CD4-positive, alpha-beta memory T cell (primary cell): ENCODE measurements at regions not wholly inside any gene's neighbourhood (a gene's known extent, or its start where the extent isn't known, plus 50 kb on each side); places are given as distances from the start of the nearest gene placed in this dataset.

Experiments used
- CTCF ChIA-PET: fragments of 350-600 bp; sonication (Branson Sonifier 250); formaldehyde crosslinking; loops from one replicate; lab custom pipeline; 2021; ENCODE audit warnings: inconsistent platforms; ENCODE audit not compliant: partially characterized antibody; lab: Charles Lee
- POLR2A ChIA-PET: fragments of 350-600 bp; sonication (Branson Sonifier 250); formaldehyde crosslinking; loops from one replicate; lab custom pipeline; 2021; ENCODE audit not compliant: partially characterized antibody; lab: Charles Lee
- DNase-seq, 5 donors: peaks; one replicate each; pipeline versions ENCODE4 v3.0.0 to v3.0.0-alpha.2; 2020 to 2022; ENCODE audit warnings: mixed read lengths in 1 of 5
- H3K27ac ChIP-seq: one replicate; pipeline ENCODE4 v1.7.0; 2013; ENCODE audit warnings: low read depth, low read length
- H3K27me3 ChIP-seq: 2 replicates; pipeline ENCODE4 v1.7.0; 2013; ENCODE audit warnings: mild to moderate bottlenecking, low read length, moderate library complexity; ENCODE audit not compliant: insufficient read depth
- H3K36me3 ChIP-seq: 2 replicates; pipeline ENCODE4 v1.7.0; 2013; ENCODE audit warnings: mild to moderate bottlenecking, low read length, moderate library complexity; ENCODE audit not compliant: insufficient read depth
- H3K4me1 ChIP-seq: 2 replicates; pipeline ENCODE4 v1.7.0; 2013; ENCODE audit warnings: mild to moderate bottlenecking, low read length, moderate library complexity; ENCODE audit not compliant: insufficient read depth
- H3K4me3 ChIP-seq, 2 donors: one replicate each; pipeline ENCODE4 v1.7.0; 2013; ENCODE audit warnings: low read length in 2 of 2, mild to moderate bottlenecking in 1 of 2
- H3K9me3 ChIP-seq, 2 donors: one replicate each; pipeline ENCODE4 v1.7.0; 2013; ENCODE audit warnings: low read length in 2 of 2, control low read depth in 1 of 2; ENCODE audit not compliant: control insufficient read depth in 1 of 2
- H3K27ac Mint-ChIP-seq, 7 donors: one replicate each; pipeline ENCODE4 v1.8.0; 2020 to 2021; ENCODE audit warnings: mixed read lengths in 7 of 7, mild to moderate bottlenecking in 6 of 7, inconsistent platforms in 3 of 7, moderate library complexity in 3 of 7
- H3K27me3 Mint-ChIP-seq, 2 donors: one replicate each; pipeline ENCODE4 v1.8.0; 2020 to 2021; ENCODE audit warnings: mixed read lengths in 2 of 2
- H3K36me3 Mint-ChIP-seq, 2 donors: one replicate each; pipeline ENCODE4 v1.8.0; 2020 to 2021; ENCODE audit warnings: mixed read lengths in 2 of 2, inconsistent platforms in 1 of 2, mild to moderate bottlenecking in 1 of 2
- H3K4me1 Mint-ChIP-seq, 4 donors: one replicate each; pipeline ENCODE4 v1.8.0; 2020 to 2021; ENCODE audit warnings: mixed read lengths in 4 of 4, mild to moderate bottlenecking in 1 of 4
- H3K4me3 Mint-ChIP-seq, 8 donors: one replicate each; pipeline ENCODE4 v1.8.0; 2020 to 2021; ENCODE audit warnings: mixed read lengths in 8 of 8, mild to moderate bottlenecking in 7 of 8, moderate library complexity in 6 of 8, inconsistent platforms in 3 of 8
- H3K9me3 Mint-ChIP-seq, 8 donors: one replicate each; pipeline ENCODE4 v1.8.0; 2020 to 2021; ENCODE audit warnings: mixed read lengths in 8 of 8, mild to moderate bottlenecking in 5 of 8, inconsistent platforms in 3 of 8, moderate library complexity in 1 of 8
- intact Hi-C: fragments of 100-400 bp; cut with micrococcal nuclease; formaldehyde crosslinking; loops from one replicate; pipeline ENCODE4 v1.15.1; 2023

- Mint-ChIP-seq H3K27me3 (no peaks in the 10 kb centered on the region), H3K9me3 (peaks cover 0 to 8% (median 3%) of the 10 kb centered on the region in 8 donors), H3K27ac (no peak overlapping the region), H3K4me1 (no peaks in the 10 kb centered on the region), H3K36me3 (no peaks in the 10 kb centered on the region), H3K4me3 (no peak overlapping the region)
- intact Hi-C loops, result no loop called here
- Histone ChIP-seq H3K4me1 (no peaks in the 10 kb centered on the region), H3K36me3 (no peaks in the 10 kb centered on the region), H3K27ac (no peak overlapping the region), H3K9me3 (no peaks in the 10 kb centered on the region), H3K27me3 (no peaks in the 10 kb centered on the region), H3K4me3 (no peak overlapping the region)
- no peak for DNase-seq
- ChIA-PET CTCF (no interaction called here), POLR2A (no interaction called here)
Measured at GRCh38 chr6:112979830-112980229, 632.7 kb downstream of the RFPL4B start.

DNA sequence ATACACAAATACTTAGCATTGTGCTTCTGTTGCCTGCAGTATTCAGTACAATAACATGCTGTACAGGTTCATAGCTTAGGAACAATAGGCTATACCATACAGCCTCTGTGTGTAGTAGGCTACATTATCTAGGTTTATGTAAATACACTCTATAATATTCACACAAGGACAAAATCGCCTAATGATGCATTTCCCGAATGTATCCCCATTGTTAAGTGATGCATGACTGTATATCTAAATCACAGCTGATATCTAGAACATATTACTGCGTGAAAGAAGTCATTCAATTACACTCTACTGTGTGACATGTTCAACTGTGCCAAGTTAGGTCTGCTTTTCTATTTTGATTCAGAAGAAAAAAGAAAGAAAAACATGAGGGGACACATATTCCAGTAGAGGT lies 633.5 kb downstream of the RFPL4B start:
- Mint-ChIP-seq H3K27ac (no peak overlapping the region), H3K27me3 (no peaks in the 10 kb centered on the region), H3K4me1 (no peaks in the 10 kb centered on the region), H3K4me3 (no peak overlapping the region), H3K36me3 (no peaks in the 10 kb centered on the region), H3K9me3 (peaks cover 0 to 4% (median 2%) of the 10 kb centered on the region in 8 donors)
- Histone ChIP-seq H3K36me3 (no peaks in the 10 kb centered on the region), H3K4me3 (no peak overlapping the region), H3K9me3 (no peaks in the 10 kb centered on the region), H3K27me3 (no peaks in the 10 kb centered on the region), H3K27ac (no peak overlapping the region), H3K4me1 (no peaks in the 10 kb centered on the region)
- ChIA-PET POLR2A (no interaction called here), CTCF (no interaction called here)
- intact Hi-C loops, result no loop called here
- DNase-seq, result no peak

GRCh38 chr6:112983713-112984261 lies 636.7 kb downstream of the RFPL4B start:
- Histone ChIP-seq H3K27ac (no peak overlapping the region), H3K4me1 (no peaks in the 10 kb centered on the region), H3K9me3 (no peaks in the 10 kb centered on the region), H3K36me3 (no peaks in the 10 kb centered on the region), H3K4me3 (no peak overlapping the region), H3K27me3 (no peaks in the 10 kb centered on the region)
- Mint-ChIP-seq H3K4me3 (no peak overlapping the region), H3K27me3 (no peaks in the 10 kb centered on the region), H3K36me3 (no peaks in the 10 kb centered on the region), H3K4me1 (no peaks in the 10 kb centered on the region), H3K27ac (no peak overlapping the region), H3K9me3 (peaks cover 0 to 4% (median 0%) of the 10 kb centered on the region in 8 donors)
- POLR2A ChIA-PET, result no interaction called here
- DNase-seq, result no peak
- intact Hi-C loops, result no loop called here
- CTCF ChIA-PET, result no interaction called here

DNA sequence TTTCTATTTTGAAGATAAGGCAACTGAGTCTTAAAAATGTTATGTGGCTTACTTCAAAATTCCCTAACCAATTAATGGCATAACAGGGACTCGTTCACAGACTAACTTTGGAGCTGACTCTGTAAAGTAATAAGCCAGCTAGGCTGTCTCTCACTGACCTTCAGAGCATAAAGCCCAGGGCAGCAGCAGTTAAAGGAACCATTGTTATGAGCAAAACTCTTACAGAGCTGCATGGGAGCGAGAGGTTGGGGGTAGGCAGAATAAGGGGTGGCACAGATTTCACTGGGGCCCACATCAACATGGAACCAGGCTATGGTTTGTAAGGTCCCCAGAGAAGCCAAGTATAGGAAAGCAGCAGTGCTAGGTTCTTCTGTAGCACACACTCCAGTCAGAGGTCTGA lies 637.8 kb downstream of the RFPL4B start:
- Mint-ChIP-seq H3K36me3 (no peaks in the 10 kb centered on the region), H3K4me3 (no peak overlapping the region), H3K4me1 (no peaks in the 10 kb centered on the region), H3K27ac (no peak overlapping the region), H3K27me3 (no peaks in the 10 kb centered on the region), H3K9me3 (peaks cover 0 to 8% (median 0%) of the 10 kb centered on the region in 8 donors)
- no peaks in the 10 kb centered on the region for H3K4me1 ChIP-seq
- H3K9me3 ChIP-seq, result no peaks in the 10 kb centered on the region
- H3K27me3 ChIP-seq, result no peaks in the 10 kb centered on the region
- intact Hi-C loops, result no loop called here
- DNase-seq, result no peak
- ChIA-PET POLR2A (no interaction called here), CTCF (no interaction called here)
- no peak overlapping the region for H3K27ac ChIP-seq
- H3K36me3 ChIP-seq, result no peaks in the 10 kb centered on the region
- no peak overlapping the region for H3K4me3 ChIP-seq

DNA sequence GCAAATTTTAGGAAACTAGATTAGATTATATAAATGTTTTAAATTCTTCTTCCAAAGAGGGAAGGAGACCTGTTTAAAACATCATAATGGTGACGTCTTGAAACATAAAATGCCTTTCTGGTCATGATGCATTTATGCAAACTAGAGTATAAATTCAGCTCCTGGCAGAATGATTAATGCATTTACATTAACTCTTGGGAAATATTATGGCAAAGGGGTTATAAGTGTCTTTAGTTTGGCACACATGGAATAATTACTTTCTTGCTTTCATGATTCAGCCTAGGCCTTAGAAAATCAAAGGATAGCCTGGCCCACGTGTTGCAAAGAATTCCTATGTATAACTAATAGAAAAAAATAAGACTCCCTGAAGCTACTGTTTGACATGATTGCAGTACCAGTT lies 639.2 kb downstream of the RFPL4B start:
- Histone ChIP-seq H3K4me1 (no peaks in the 10 kb centered on the region), H3K27me3 (no peaks in the 10 kb centered on the region), H3K4me3 (no peak overlapping the region), H3K27ac (no peak overlapping the region), H3K36me3 (no peaks in the 10 kb centered on the region), H3K9me3 (no peaks in the 10 kb centered on the region)
- Mint-ChIP-seq H3K9me3 (peaks cover 0 to 8% (median 3%) of the 10 kb centered on the region in 8 donors), H3K4me3 (no peak overlapping the region), H3K36me3 (no peaks in the 10 kb centered on the region), H3K27ac (no peak overlapping the region), H3K27me3 (no peaks in the 10 kb centered on the region), H3K4me1 (no peaks in the 10 kb centered on the region)
- intact Hi-C loops, result no loop called here
- CTCF ChIA-PET, result no interaction called here
- POLR2A ChIA-PET, result no interaction called here
- no peak for DNase-seq

- H3K27ac Mint-ChIP-seq, result no peak overlapping the region
- no peak overlapping the region for H3K27ac ChIP-seq
- peaks cover 0 to 8% (median 5%) of the 10 kb centered on the region in 8 donors for H3K9me3 Mint-ChIP-seq
- DNase-seq, result no peak
- no peak overlapping the region for H3K4me3 ChIP-seq
- no peaks in the 10 kb centered on the region for H3K27me3 ChIP-seq
- ChIA-PET POLR2A (no interaction called here), CTCF (no interaction called here)
- no peaks in the 10 kb centered on the region for H3K4me1 Mint-ChIP-seq
- no peaks in the 10 kb centered on the region for H3K36me3 Mint-ChIP-seq
- H3K27me3 Mint-ChIP-seq, result no peaks in the 10 kb centered on the region
- no peak overlapping the region for H3K4me3 Mint-ChIP-seq
- intact Hi-C loops, result no loop called here
- H3K36me3 ChIP-seq, result no peaks in the 10 kb centered on the region
- H3K9me3 ChIP-seq, result no peaks in the 10 kb centered on the region
- no peaks in the 10 kb centered on the region for H3K4me1 ChIP-seq
Measured at GRCh38 chr6:112988748-112989147, 641.6 kb downstream of the RFPL4B start.

DNA sequence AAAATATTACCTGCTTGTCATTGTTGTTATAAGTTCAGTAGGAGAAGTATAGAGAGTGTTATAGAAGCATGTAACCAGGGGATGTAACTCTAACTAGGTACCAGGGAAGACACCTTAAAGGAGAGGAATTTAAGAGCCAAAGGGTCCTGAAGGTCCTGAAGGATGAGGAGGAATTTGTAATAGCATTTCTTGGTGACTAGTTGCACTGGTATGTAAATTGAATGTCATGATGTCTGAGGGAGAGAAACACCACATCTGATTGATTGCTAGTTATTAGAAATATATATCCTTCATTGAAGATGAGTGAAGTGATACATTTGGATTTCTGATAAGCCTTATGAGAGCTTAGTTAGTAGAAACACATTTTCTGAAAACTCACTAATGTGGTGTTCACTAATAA lies 643.8 kb downstream of the RFPL4B start:
- Mint-ChIP-seq H3K4me3 (no peak overlapping the region), H3K9me3 (peaks cover 0 to 8% (median 4%) of the 10 kb centered on the region in 8 donors)
- CTCF ChIA-PET, result no interaction called here

DNA sequence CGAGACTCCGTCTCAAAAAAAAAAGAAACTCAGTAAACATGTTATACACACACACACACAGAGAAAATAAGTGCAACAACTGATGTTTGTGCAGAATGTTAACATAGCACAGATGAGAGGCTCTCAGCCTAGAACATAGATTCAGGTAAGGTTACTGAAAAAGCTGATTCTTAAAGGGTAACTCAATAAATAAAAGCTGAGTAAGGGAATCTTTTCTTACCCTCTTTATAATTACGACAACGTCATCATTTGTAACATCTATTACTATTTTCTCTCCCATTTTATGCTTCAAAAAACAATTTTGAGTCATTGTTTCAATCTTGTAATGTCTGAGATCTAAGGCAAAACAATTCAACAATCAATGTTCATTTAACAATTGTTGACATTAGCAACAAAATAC lies 644.8 kb downstream of the RFPL4B start:
- H3K36me3 ChIP-seq, result no peaks in the 10 kb centered on the region
- intact Hi-C loops, result no loop called here
- H3K27ac Mint-ChIP-seq, result no peak overlapping the region
- H3K27ac ChIP-seq, result no peak overlapping the region
- no peaks in the 10 kb centered on the region for H3K4me1 Mint-ChIP-seq
- POLR2A ChIA-PET, result no interaction called here
- H3K4me1 ChIP-seq, result no peaks in the 10 kb centered on the region
- H3K27me3 Mint-ChIP-seq, result no peaks in the 10 kb centered on the region
- H3K4me3 Mint-ChIP-seq, result no peak overlapping the region
- no peaks in the 10 kb centered on the region for H3K36me3 Mint-ChIP-seq
- no peaks in the 10 kb centered on the region for H3K9me3 ChIP-seq
- no peaks in the 10 kb centered on the region for H3K27me3 ChIP-seq
- no peak overlapping the region for H3K4me3 ChIP-seq
- H3K9me3 Mint-ChIP-seq, result peaks cover 0 to 8% (median 4%) of the 10 kb centered on the region in 8 donors
- no peak for DNase-seq
- CTCF ChIA-PET, result no interaction called here

More for the DNA sequence above, 643.8 kb downstream of the RFPL4B start:
- no peaks in the 10 kb centered on the region for H3K36me3 ChIP-seq
- H3K27me3 Mint-ChIP-seq, result no peaks in the 10 kb centered on the region
- H3K4me1 ChIP-seq, result no peaks in the 10 kb centered on the region
- intact Hi-C loops, result no loop called here
- no peaks in the 10 kb centered on the region for H3K27me3 ChIP-seq
- POLR2A ChIA-PET, result no interaction called here
- H3K27ac ChIP-seq, result no peak overlapping the region
- H3K4me1 Mint-ChIP-seq, result no peaks in the 10 kb centered on the region
- H3K36me3 Mint-ChIP-seq, result no peaks in the 10 kb centered on the region
- no peak overlapping the region for H3K27ac Mint-ChIP-seq
- no peak for DNase-seq
- no peak overlapping the region for H3K4me3 ChIP-seq
- H3K9me3 ChIP-seq, result no peaks in the 10 kb centered on the region
